NCI-H2081 (cell line): ENCODE measurements at regions not wholly inside any gene's neighbourhood (a gene's known extent, or its start where the extent isn't known, plus 50 kb on each side); places are given as distances from the start of the nearest gene placed in this dataset.
A peak's percentile ranks its signal among the peaks of the same experiment; 100 is the strongest.
"Not testable (repeated sequence)": the region's sequence is repeated elsewhere in the genome, so short reads cannot be mapped to it uniquely, and the experiment has no call there.

ENCODE experiments used
- DNase-seq, 2 experiments: peaks; one replicate each; lab custom pipeline; 2025; lab: John Stamatoyannopoulos, UW

- no peak for DNase-seq
These were observed 405.2 kb downstream of the ARL4A start for GRCh38 chr7:13092708-13093005.

GRCh38 chr7:13093160-13093559, 405.7 kb downstream of the ARL4A start:
- peak; percentile 42 to 75 for DNase-seq

GRCh38 chr7:13097499-13097898, 410.1 kb downstream of the ARL4A start:
- DNase-seq = no peak

- no peak for DNase-seq
These were observed 410.7 kb downstream of the ARL4A start for GRCh38 chr7:13098161-13098560.

GRCh38 chr7:13099154-13099795, 411.8 kb downstream of the ARL4A start:
- no peak for DNase-seq

GRCh38 chr7:13104128-13104527, 416.7 kb downstream of the ARL4A start:
- no peak for DNase-seq

- DNase-seq = no peak
These were observed 417.8 kb downstream of the ARL4A start for GRCh38 chr7:13105209-13105608.

- DNase-seq = no peak
These were observed 419.1 kb downstream of the ARL4A start for GRCh38 chr7:13106513-13106912.

- no peak for DNase-seq
These were observed 419.9 kb downstream of the ARL4A start for GRCh38 chr7:13107291-13107690.

- DNase-seq = no peak
These were observed 420.6 kb downstream of the ARL4A start for GRCh38 chr7:13108061-13108460.

GRCh38 chr7:13109201-13109600, 421.8 kb downstream of the ARL4A start:
- DNase-seq = no peak

GRCh38 chr7:13110107-13110506, 422.7 kb downstream of the ARL4A start:
- DNase-seq = no peak

- DNase-seq = no peak
These were observed 423.8 kb downstream of the ARL4A start for GRCh38 chr7:13111230-13111629.

GRCh38 chr7:13114240-13114639, 426.8 kb downstream of the ARL4A start:
- not testable (repeated sequence) for DNase-seq

GRCh38 chr7:13115157-13115772, 427.8 kb downstream of the ARL4A start:
- no peak for DNase-seq

GRCh38 chr7:13115855-13116254, 428.4 kb downstream of the ARL4A start:
- no peak for DNase-seq

GRCh38 chr7:13117103-13117502, 429.7 kb downstream of the ARL4A start:
- DNase-seq = peak in 1 of 2 experiments; percentile 40

- no peak for DNase-seq
These were observed 430.2 kb downstream of the ARL4A start for GRCh38 chr7:13117592-13117991.

GRCh38 chr7:13124629-13125028, 437.2 kb downstream of the ARL4A start:
- DNase-seq = not testable (repeated sequence)

- DNase-seq = no peak
These were observed 438.9 kb downstream of the ARL4A start for GRCh38 chr7:13126347-13126746.

GRCh38 chr7:13130321-13130720, 442.9 kb downstream of the ARL4A start:
- DNase-seq = no peak

- DNase-seq = not testable (repeated sequence)
These were observed 443.5 kb downstream of the ARL4A start for GRCh38 chr7:13130906-13131305.

GRCh38 chr7:13132314-13132713, 444.9 kb downstream of the ARL4A start:
- no peak for DNase-seq

- DNase-seq = not testable (repeated sequence)
These were observed 448.9 kb downstream of the ARL4A start for GRCh38 chr7:13136345-13136744.
